Stomach (tissue), 8 donors: ENCODE measurements at regions not wholly inside any gene's neighbourhood (a gene's known extent, or its start where the extent isn't known, plus 50 kb on each side); places are given as distances from the start of the nearest gene placed in this dataset.

Experiments used
- DNase-seq, 2 donors: peaks; one replicate each; pipeline versions ENCODE4 v3.0.0 to v3.0.0-alpha.2; 2013 to 2019
- H3K27ac ChIP-seq, 5 donors: fragments of 200-600 bp in 4 of 5; sonication (generic) in 4 of 5; one replicate each; pipeline ENCODE4 v1.5.1; 2013 to 2019; ENCODE audit warnings: mild to moderate bottlenecking in 1 of 5, moderate library complexity in 1 of 5
- H3K27me3 ChIP-seq, 3 donors: fragments of 200-600 bp; sonication (generic); one replicate each; pipeline ENCODE4 v1.5.1; 2017 to 2019; ENCODE audit warnings: mixed run types in 1 of 3
- H3K36me3 ChIP-seq, 4 donors: fragments of 200-600 bp; sonication (generic); 1 replicate in 3 of 4; 2 replicates in 1 of 4; pipeline ENCODE4 v1.5.1; 2016 to 2019
- H3K4me1 ChIP-seq, 4 donors: fragments of 200-600 bp; sonication (generic); one replicate each; pipeline ENCODE4 v1.5.1; 2016 to 2019
- H3K4me3 ChIP-seq, 4 donors: fragments of 200-600 bp; sonication (generic) in 3 of 4; one replicate each; pipeline ENCODE4 v1.5.1; 2016 to 2019; ENCODE audit warnings: mild to moderate bottlenecking in 1 of 4
- H3K9me3 ChIP-seq, 4 donors: fragments of 200-600 bp; sonication (generic); one replicate each; pipeline ENCODE4 v1.5.1; 2016 to 2019
- CTCF ChIP-seq, 7 experiments: fragments of 450-650 bp in 4 of 7; fragments of 200-600 bp in 3 of 7; sonication (generic) in 3 of 7; IDR thresholded peaks; one replicate each; pipeline ENCODE4 v1.5.1; 2016 to 2019; ENCODE audit warnings: antibody characterized with exemption in 7 of 7, control low read depth in 2 of 7, mild to moderate bottlenecking in 1 of 7
- EP300 ChIP-seq: sonication (generic); formaldehyde crosslinking; IDR thresholded peaks from one replicate; pipeline ENCODE4 v1.6.1; 2017; ENCODE audit warnings: antibody characterized with exemption
- POLR2A ChIP-seq, 4 donors: fragments of 450-650 bp; IDR thresholded peaks; one replicate each; pipeline ENCODE4 v1.6.1; 2016; ENCODE audit warnings: antibody characterized with exemption in 4 of 4, control low read depth in 2 of 4, mild to moderate bottlenecking in 1 of 4, moderate library complexity in 1 of 4
- POLR2AphosphoS5 ChIP-seq, 3 donors: sonication (generic); formaldehyde crosslinking; IDR thresholded peaks; one replicate each; pipeline ENCODE4 v1.6.1; 2016; ENCODE audit warnings: antibody characterized with exemption in 3 of 3
- WGBS, 5 donors: extraction: QIAGEN DNeasy Blood & Tissue Kit in 3 of 5; methylation state at CpG; one replicate each; pipeline versions ENCODE4 v1.1.5 to v1.1.7; 2013 to 2018; 5-methylcytosine and 5-hydroxymethylcytosine counted together
- intact Hi-C: fragments of 100-400 bp; cut with DNase I; formaldehyde crosslinking; loops from one replicate; pipeline ENCODE4 v1.15.1; 2023; ENCODE audit warnings: low total_unique reads
- donor health status: healthy with polysubstance abuse.
- donor health status: Bipolar disorder and iron deficiency.
- donor health status: healthy.

DNA sequence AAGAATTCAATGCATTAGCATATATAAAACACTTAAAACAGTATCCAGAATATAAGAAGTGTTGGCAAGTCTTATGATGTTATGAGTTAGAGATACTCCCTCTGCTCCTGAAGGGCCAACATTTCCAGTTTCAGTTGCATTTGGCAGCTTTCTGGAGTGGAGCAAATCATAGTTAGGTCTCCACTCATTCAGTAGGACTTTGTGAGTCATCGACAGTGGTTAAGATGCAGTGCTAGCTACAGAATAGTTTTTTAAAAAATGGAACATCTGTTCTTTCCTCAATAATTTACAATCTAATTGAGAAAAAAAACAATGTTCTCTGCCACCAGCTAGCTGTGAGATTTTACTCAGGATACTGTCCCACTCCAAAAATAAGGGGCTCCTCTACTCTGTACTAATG, 389.1 kb downstream of the HLX start:
- Histone ChIP-seq H3K4me1 (no peaks in the 10 kb centered on the region), H3K27me3 (no peaks in the 10 kb centered on the region), H3K27ac (no peak overlapping the region), H3K9me3 (peaks cover 0 to 2% (median under 1%) of the 10 kb centered on the region in 4 donors), H3K4me3 (no peak overlapping the region), H3K36me3 (no peaks in the 10 kb centered on the region)
- TF ChIP-seq POLR2A (IDR thresholded peaks at IDR 0.05) (no peak), POLR2AphosphoS5 (IDR thresholded peaks at IDR 0.05) (no peak), EP300 (no peak), CTCF (IDR thresholded peaks at IDR 0.05) (no peak)
- peak in 1 of 2 donors; percentile 7 for DNase-seq
- intact Hi-C loops: no loop called here
- WGBS, 5 donors: 72 to 95% (median 79%) methylated on average over 1 of the region's 1 CpG

- Histone ChIP-seq H3K9me3 (no peaks in the 10 kb centered on the region), H3K4me3 (no peak overlapping the region), H3K36me3 (no peaks in the 10 kb centered on the region), H3K4me1 (no peaks in the 10 kb centered on the region), H3K27me3 (no peaks in the 10 kb centered on the region), H3K27ac (no peak overlapping the region)
- TF ChIP-seq POLR2A (IDR thresholded peaks at IDR 0.05): no peak
- no peak for TF ChIP-seq EP300
- no peak for TF ChIP-seq CTCF (IDR thresholded peaks at IDR 0.05)
- no peak for TF ChIP-seq POLR2AphosphoS5 (IDR thresholded peaks at IDR 0.05)
- intact Hi-C loops: no loop called here
- 75 to 90% (median 84%) methylated on average over 5 of the region's 5 CpGs for WGBS, 5 donors
- no peak for DNase-seq
These were observed 392.5 kb downstream of the HLX start for GRCh38 chr1:221271701-221272100.

DNA sequence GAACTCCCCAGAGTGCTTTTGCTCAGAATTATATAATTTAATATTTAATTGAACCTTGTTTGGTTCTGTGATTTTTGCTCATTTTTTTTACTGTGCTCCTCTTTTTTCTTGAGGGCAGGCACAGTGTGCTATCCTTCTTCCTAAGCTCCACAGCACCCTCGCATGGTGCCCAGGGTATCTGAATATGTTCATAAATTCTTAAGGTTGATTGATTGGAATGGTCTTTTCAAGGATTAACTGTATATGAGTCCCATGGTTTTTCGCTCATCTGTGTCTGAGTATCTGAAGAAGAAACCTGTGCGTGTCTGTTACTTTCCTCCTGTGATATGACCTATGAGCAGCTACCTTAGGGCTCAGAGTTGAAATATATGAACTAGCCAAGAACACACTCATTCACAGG, 393.7 kb downstream of the HLX start:
- H3K36me3 ChIP-seq: no peaks in the 10 kb centered on the region
- WGBS, 5 donors: 79 to 87% (median 85%) methylated on average over 3 of the region's 3 CpGs
- no peaks in the 10 kb centered on the region for H3K4me1 ChIP-seq
- no peak overlapping the region for H3K27ac ChIP-seq
- no peaks in the 10 kb centered on the region for H3K27me3 ChIP-seq
- H3K4me3 ChIP-seq: no peak overlapping the region
- TF ChIP-seq POLR2AphosphoS5 (IDR thresholded peaks at IDR 0.05) (no peak), POLR2A (IDR thresholded peaks at IDR 0.05) (no peak), CTCF (IDR thresholded peaks at IDR 0.05) (no peak), EP300 (no peak)
- intact Hi-C loops: no loop called here
- H3K9me3 ChIP-seq: no peaks in the 10 kb centered on the region
- no peak for DNase-seq

- WGBS, 5 donors: 50 to 84% (median 67%) methylated on average over 4 to 6 of the region's 6 CpGs
- TF ChIP-seq POLR2A (IDR thresholded peaks at IDR 0.05): no peak
- no peak for TF ChIP-seq EP300
- TF ChIP-seq CTCF (IDR thresholded peaks at IDR 0.05): no peak
- no peak for TF ChIP-seq POLR2AphosphoS5 (IDR thresholded peaks at IDR 0.05)
- no peak overlapping the region for H3K4me3 ChIP-seq
- no peak for DNase-seq
- H3K27me3 ChIP-seq: no peaks in the 10 kb centered on the region
- H3K27ac ChIP-seq: no peak overlapping the region
- intact Hi-C loops: no loop called here
- H3K4me1 ChIP-seq: no peaks in the 10 kb centered on the region
- H3K9me3 ChIP-seq: no peaks in the 10 kb centered on the region
- H3K36me3 ChIP-seq: no peaks in the 10 kb centered on the region
These were observed 395.1 kb downstream of the HLX start for GRCh38 chr1:221274373-221274772.
